Osteocyte (in vitro differentiated cells): ENCODE measurements at regions not wholly inside any gene's neighbourhood (a gene's known extent, or its start where the extent isn't known, plus 50 kb on each side); places are given as distances from the start of the nearest gene placed in this dataset.

ENCODE experiments used
- DNase-seq: peaks from one replicate; pipeline ENCODE4 v3.0.0; 2021; ENCODE audit warnings: mixed read lengths; ENCODE audit not compliant: unreplicated experiment; ENCODE audit errors: extremely low spot score
- H3K27ac Mint-ChIP-seq: one replicate; pipeline ENCODE4 v1.8.0; 2021; ENCODE audit warnings: mild to moderate bottlenecking, mixed read lengths; ENCODE audit not compliant: unreplicated experiment
- H3K27me3 Mint-ChIP-seq: one replicate; pipeline ENCODE4 v1.8.0; 2021; ENCODE audit warnings: mixed read lengths; ENCODE audit not compliant: unreplicated experiment
- H3K36me3 Mint-ChIP-seq: one replicate; pipeline ENCODE4 v1.8.0; 2021; ENCODE audit warnings: mixed read lengths; ENCODE audit not compliant: unreplicated experiment
- H3K4me1 Mint-ChIP-seq: one replicate; pipeline ENCODE4 v1.8.0; 2021; ENCODE audit warnings: mixed read lengths; ENCODE audit not compliant: unreplicated experiment
- H3K4me3 Mint-ChIP-seq: one replicate; pipeline ENCODE4 v1.8.0; 2021; ENCODE audit warnings: mild to moderate bottlenecking, moderate library complexity, mixed read lengths; ENCODE audit not compliant: unreplicated experiment
- H3K9me3 Mint-ChIP-seq: one replicate; pipeline ENCODE4 v1.8.0; 2021; ENCODE audit warnings: mixed read lengths; ENCODE audit not compliant: unreplicated experiment
- TF ChIP-seq, protein P1 (sequence below): fragments of 200-600 bp; sonication (generic); IDR thresholded peaks from 2 replicates; pipeline ENCODE4 v1.5.0; 2021; ENCODE audit warnings: antibody characterized with exemption, mild to moderate bottlenecking, moderate library complexity

DNA sequence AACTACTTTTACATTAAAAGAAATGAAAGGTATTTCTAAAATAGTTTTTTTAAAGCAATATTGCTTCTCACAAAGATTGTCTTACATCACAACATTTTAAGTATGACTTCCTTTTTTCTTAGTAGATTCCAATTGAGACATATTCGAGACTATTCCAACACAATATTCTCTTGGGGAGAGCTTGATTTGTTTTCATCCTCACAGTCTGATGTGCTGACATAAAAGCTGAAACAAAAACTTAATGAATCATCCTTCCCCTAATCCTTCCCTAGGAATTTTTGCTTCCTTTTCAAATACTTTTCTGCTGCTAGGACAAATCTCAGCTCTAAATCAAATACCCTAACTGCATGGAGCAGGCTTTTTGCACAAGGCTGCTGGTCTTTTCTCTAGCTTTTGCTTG, 245.8 kb upstream of the MAP3K1 start:
- DNase-seq, result no peak
- H3K27ac Mint-ChIP-seq, result peak overlapping the region; percentile 70

DNA sequence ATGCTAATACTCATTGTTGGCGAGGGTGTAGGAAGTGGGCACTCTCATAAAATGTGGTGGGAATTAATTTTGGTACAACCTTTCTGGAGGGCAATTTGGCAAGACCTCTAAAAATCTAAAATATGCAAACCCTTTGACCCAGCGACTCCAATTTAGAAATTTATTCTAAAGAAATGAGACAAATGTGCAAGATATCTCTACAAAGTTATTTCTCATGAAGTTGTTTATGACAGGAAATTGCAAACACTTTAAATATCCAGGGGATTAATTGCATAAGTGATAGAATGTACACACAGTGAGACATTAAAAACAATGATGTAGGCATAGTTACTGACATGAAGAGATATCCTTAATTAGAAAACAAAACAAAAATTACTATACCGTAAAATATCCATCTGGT, 246.3 kb upstream of the MAP3K1 start:
- Mint-ChIP-seq H3K27me3 (no peaks in the 10 kb centered on the region), H3K36me3 (no peaks in the 10 kb centered on the region), H3K9me3 (no peaks in the 10 kb centered on the region), H3K27ac (peak overlapping the region; percentile 70), H3K4me1 (peaks cover 44% of the 10 kb centered on the region), H3K4me3 (no peak overlapping the region)
- DNase-seq, result no peak
- TF ChIP-seq, protein P1, sequence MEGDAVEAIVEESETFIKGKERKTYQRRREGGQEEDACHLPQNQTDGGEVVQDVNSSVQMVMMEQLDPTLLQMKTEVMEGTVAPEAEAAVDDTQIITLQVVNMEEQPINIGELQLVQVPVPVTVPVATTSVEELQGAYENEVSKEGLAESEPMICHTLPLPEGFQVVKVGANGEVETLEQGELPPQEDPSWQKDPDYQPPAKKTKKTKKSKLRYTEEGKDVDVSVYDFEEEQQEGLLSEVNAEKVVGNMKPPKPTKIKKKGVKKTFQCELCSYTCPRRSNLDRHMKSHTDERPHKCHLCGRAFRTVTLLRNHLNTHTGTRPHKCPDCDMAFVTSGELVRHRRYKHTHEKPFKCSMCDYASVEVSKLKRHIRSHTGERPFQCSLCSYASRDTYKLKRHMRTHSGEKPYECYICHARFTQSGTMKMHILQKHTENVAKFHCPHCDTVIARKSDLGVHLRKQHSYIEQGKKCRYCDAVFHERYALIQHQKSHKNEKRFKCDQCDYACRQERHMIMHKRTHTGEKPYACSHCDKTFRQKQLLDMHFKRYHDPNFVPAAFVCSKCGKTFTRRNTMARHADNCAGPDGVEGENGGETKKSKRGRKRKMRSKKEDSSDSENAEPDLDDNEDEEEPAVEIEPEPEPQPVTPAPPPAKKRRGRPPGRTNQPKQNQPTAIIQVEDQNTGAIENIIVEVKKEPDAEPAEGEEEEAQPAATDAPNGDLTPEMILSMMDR, result no peak

More for the DNA sequence above, 245.8 kb upstream of the MAP3K1 start:
- Mint-ChIP-seq H3K4me3 (no peak overlapping the region), H3K9me3 (no peaks in the 10 kb centered on the region), H3K4me1 (peaks cover 39% of the 10 kb centered on the region), H3K36me3 (no peaks in the 10 kb centered on the region), H3K27me3 (no peaks in the 10 kb centered on the region)
- TF ChIP-seq, protein P1, result no peak

DNA sequence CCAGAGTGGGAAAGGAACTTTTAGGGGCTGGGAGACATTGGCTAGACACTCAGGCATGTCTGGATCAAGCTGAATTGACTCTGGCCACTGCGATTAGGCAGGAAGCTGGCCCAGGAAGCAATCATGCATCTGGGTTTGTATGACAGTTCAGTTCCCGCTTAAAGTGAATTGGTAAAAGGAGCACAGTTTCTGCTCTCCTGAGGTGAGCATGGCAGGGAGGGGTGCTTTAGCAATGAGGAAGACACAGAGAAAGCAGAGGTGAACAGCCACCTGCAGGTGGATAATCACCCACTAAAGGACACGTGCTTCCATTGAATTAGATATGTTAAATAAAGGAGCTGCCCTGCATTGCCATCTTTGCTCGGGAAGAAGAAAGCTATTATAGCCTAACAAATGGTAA, 248.1 kb upstream of the MAP3K1 start:
- no peaks in the 10 kb centered on the region for H3K27me3 Mint-ChIP-seq
- H3K36me3 Mint-ChIP-seq, result no peaks in the 10 kb centered on the region
- H3K9me3 Mint-ChIP-seq, result no peaks in the 10 kb centered on the region
- no peak for DNase-seq
- H3K4me3 Mint-ChIP-seq, result no peak overlapping the region
- no peak overlapping the region for H3K27ac Mint-ChIP-seq
- TF ChIP-seq, protein P1, result no peak
- H3K4me1 Mint-ChIP-seq, result peaks cover 47% of the 10 kb centered on the region

DNA sequence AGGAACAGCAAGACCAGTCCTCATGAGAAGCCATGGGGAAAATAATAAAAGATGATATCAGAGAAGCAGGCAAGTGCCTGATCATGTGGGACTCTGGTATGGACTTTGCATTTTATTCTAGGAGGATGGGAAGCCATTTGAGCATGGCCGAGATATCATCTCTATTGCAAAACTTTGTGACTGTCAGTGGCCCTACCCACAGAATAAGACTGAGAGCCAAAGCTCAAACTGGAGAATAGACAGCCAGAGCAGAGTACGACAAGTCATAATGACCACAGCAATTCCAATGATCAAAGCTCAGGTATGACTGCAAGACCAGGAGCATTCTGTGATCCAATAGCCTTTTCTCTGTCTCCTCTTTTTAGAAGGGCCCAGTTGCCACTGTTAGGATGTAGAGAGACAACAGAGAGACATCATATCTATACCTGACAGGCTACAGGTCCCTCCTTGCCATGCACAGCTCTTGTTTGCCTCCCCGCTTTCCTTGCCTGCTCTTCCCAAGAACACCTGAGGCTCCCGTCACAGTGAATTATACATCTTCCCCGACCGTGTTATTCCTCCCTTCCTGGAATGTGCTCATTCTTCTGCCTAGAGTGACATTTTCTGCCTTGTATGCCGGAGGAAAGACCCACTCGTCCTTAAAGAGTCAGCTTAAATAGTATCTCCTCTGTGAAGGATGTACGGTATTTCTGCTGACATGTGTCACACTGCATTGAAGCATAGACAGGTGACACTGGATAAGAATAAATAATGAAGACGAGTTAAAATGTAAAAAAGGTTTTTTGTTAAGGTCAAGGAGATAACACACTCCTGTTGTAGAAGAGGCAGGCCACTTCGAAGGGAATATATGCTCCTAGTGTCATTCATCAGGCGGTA, 248.7 kb upstream of the MAP3K1 start:
- H3K36me3 Mint-ChIP-seq, result no peaks in the 10 kb centered on the region
- peaks cover 47% of the 10 kb centered on the region for H3K4me1 Mint-ChIP-seq
- no peak overlapping the region for H3K4me3 Mint-ChIP-seq
- no peaks in the 10 kb centered on the region for H3K9me3 Mint-ChIP-seq
- no peak overlapping the region for H3K27ac Mint-ChIP-seq
- TF ChIP-seq, protein P1, result no peak
- no peak for DNase-seq
- no peaks in the 10 kb centered on the region for H3K27me3 Mint-ChIP-seq

DNA sequence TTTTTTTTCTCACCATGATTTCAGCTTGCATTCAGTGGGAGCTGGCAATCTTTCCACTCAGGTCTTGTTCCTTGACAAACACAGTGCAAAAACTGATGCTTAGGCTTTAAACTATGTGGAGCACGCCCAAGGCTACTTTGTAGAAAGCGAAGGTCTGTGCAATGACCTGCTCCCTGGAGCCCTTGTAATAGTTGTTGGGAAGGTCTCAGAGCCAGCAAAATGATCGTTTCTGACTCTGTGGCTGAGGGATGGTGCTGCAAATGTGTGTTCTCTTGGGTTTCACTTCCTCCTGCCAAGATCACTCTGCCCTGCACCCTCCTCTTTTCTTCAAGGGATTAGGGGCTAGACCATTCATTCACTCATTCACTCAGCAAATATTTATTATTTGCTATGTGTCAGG, 249.7 kb upstream of the MAP3K1 start:
- peaks cover 47% of the 10 kb centered on the region for H3K4me1 Mint-ChIP-seq
- no peak overlapping the region for H3K4me3 Mint-ChIP-seq
- H3K36me3 Mint-ChIP-seq, result no peaks in the 10 kb centered on the region
- no peak for DNase-seq
- no peaks in the 10 kb centered on the region for H3K27me3 Mint-ChIP-seq
- no peaks in the 10 kb centered on the region for H3K9me3 Mint-ChIP-seq
- TF ChIP-seq, protein P1, result no peak
- H3K27ac Mint-ChIP-seq, result peak overlapping the region; percentile 80
